ENCODE measurements at regions not wholly inside any gene's neighbourhood (a gene's known extent, or its start where the extent isn't known, plus 50 kb on each side); places are given as distances from the start of the nearest gene placed in this dataset.

GRCh38 chr5:109989161-109989560 lies 299.4 kb downstream of the MAN2A1 start:
- no peak for TF ChIP-seq CTCF (IDR thresholded peaks at IDR 0.05; ENCODE audit: low read depth, low read length)
- no peak for DNase-seq
- no peaks in the 10 kb centered on the region for H3K27me3 ChIP-seq
- H3K9me3 ChIP-seq = no peaks in the 10 kb centered on the region
- no peaks in the 10 kb centered on the region; the same call in 1 of the 2 replicates for H3K4me1 ChIP-seq
- H3K4me3 ChIP-seq (ENCODE audit: low read depth, low read length) = no peak overlapping the region
- no peaks in the 10 kb centered on the region for H3K36me3 ChIP-seq

- Histone ChIP-seq H3K27me3 (no peaks in the 10 kb centered on the region), H3K36me3 (no peaks in the 10 kb centered on the region), H3K9me3 (no peaks in the 10 kb centered on the region), H3K4me3 (ENCODE audit: low read depth, low read length) (no peak overlapping the region), H3K4me1 (no peaks in the 10 kb centered on the region; the same call in 1 of the 2 replicates)
- no peak for DNase-seq
- no peak for TF ChIP-seq CTCF (IDR thresholded peaks at IDR 0.05; ENCODE audit: low read depth, low read length)
Measured at GRCh38 chr5:109989994-109990722, 300.4 kb downstream of the MAN2A1 start.

GRCh38 chr5:109990723-109991359 lies 301.1 kb downstream of the MAN2A1 start:
- no peak for DNase-seq
- no peak for TF ChIP-seq CTCF (IDR thresholded peaks at IDR 0.05; ENCODE audit: low read depth, low read length)
- no peaks in the 10 kb centered on the region for H3K36me3 ChIP-seq
- no peaks in the 10 kb centered on the region for H3K9me3 ChIP-seq
- no peaks in the 10 kb centered on the region; the same call in 1 of the 2 replicates for H3K4me1 ChIP-seq
- no peaks in the 10 kb centered on the region for H3K27me3 ChIP-seq
- H3K4me3 ChIP-seq (ENCODE audit: low read depth, low read length) = no peak overlapping the region

- Histone ChIP-seq H3K36me3 (no peaks in the 10 kb centered on the region), H3K4me3 (ENCODE audit: low read depth, low read length) (no peak overlapping the region), H3K27me3 (no peaks in the 10 kb centered on the region), H3K4me1 (no peaks in the 10 kb centered on the region; the same call in 1 of the 2 replicates), H3K9me3 (no peaks in the 10 kb centered on the region)
- no peak for DNase-seq
- TF ChIP-seq CTCF (IDR thresholded peaks at IDR 0.05; ENCODE audit: low read depth, low read length) = no peak
Measured at GRCh38 chr5:109992264-109992915, 302.7 kb downstream of the MAN2A1 start.

GRCh38 chr5:109994135-109994534 lies 304.4 kb downstream of the MAN2A1 start:
- no peak for DNase-seq
- H3K27me3 ChIP-seq = no peaks in the 10 kb centered on the region
- no peak overlapping the region for H3K4me3 ChIP-seq (ENCODE audit: low read depth, low read length)
- no peaks in the 10 kb centered on the region; the same call in 1 of the 2 replicates for H3K4me1 ChIP-seq
- H3K36me3 ChIP-seq = no peaks in the 10 kb centered on the region
- no peaks in the 10 kb centered on the region for H3K9me3 ChIP-seq
- TF ChIP-seq CTCF (IDR thresholded peaks at IDR 0.05; ENCODE audit: low read depth, low read length) = no peak
